Small intestine (tissue), 7 donors: ENCODE measurements at regions not wholly inside any gene's neighbourhood (a gene's known extent, or its start where the extent isn't known, plus 50 kb on each side); places are given as distances from the start of the nearest gene placed in this dataset.

Experiments
- DNase-seq, 2 donors: peaks; one replicate each; pipeline versions ENCODE4 v3.0.0 to v3.0.0-alpha.2; 2013
- FAIRE-seq: peaks from 2 replicates; lab custom pipeline; 2012; peaks lifted over from hg19 to GRCh38; lab: Jason Lieb, UNC
- H3K27ac ChIP-seq, 3 donors: one replicate each; pipeline ENCODE4 v1.5.1; 2013; ENCODE audit warnings: low read length in 2 of 3, mild to moderate bottlenecking in 2 of 3, control low read depth in 1 of 3, inconsistent platforms in 1 of 3, low read depth in 1 of 3, moderate library complexity in 1 of 3
- H3K27me3 ChIP-seq, 3 donors: one replicate each; pipeline ENCODE4 v1.6.1; 2013; ENCODE audit warnings: low read length in 3 of 3, inconsistent platforms in 1 of 3; ENCODE audit not compliant: control insufficient read depth in 3 of 3, insufficient read depth in 3 of 3
- H3K36me3 ChIP-seq, 3 donors: one replicate each; pipeline ENCODE4 v1.6.1; 2013; ENCODE audit warnings: low read length in 3 of 3, inconsistent platforms in 1 of 3, low read depth in 1 of 3, mild to moderate bottlenecking in 1 of 3, moderate library complexity in 1 of 3; ENCODE audit not compliant: control insufficient read depth in 3 of 3, insufficient read depth in 2 of 3
- H3K4me1 ChIP-seq, 3 donors: one replicate each; pipeline ENCODE4 v1.6.1; 2013; ENCODE audit warnings: low read length in 2 of 3, inconsistent platforms in 1 of 3, low read depth in 1 of 3, mild to moderate bottlenecking in 1 of 3, moderate library complexity in 1 of 3; ENCODE audit not compliant: control insufficient read depth in 3 of 3, insufficient read depth in 2 of 3
- H3K4me3 ChIP-seq, 3 donors: one replicate each; pipeline ENCODE4 v1.5.1; 2013; ENCODE audit warnings: low read length in 3 of 3, control low read depth in 1 of 3, inconsistent platforms in 1 of 3, low read depth in 1 of 3, mild to moderate bottlenecking in 1 of 3, moderate library complexity in 1 of 3
- H3K9me3 ChIP-seq, 2 donors: one replicate each; pipeline ENCODE4 v1.6.1; 2013; ENCODE audit warnings: low read depth in 1 of 2, low read length in 1 of 2; ENCODE audit not compliant: control insufficient read depth in 2 of 2, insufficient read depth in 1 of 2
- WGBS, 3 donors: extraction: QIAGEN DNeasy Blood & Tissue Kit; methylation state at CpG; one replicate each; pipeline ENCODE4 v1.1.7; 2013; 5-methylcytosine and 5-hydroxymethylcytosine counted together
- donor health status: healthy with polysubstance abuse.
- donor health status: control.
- donor health status: control.
- donor health status: Bipolar disorder and iron deficiency.
- donor health status: healthy.

GRCh38 chr13:53216773-53217172, 188.2 kb downstream of the OLFM4 start:
- FAIRE-seq (no peak), DNase-seq (no peak)
- Histone ChIP-seq H3K27me3 (no peaks in the 10 kb centered on the region), H3K4me3 (no peak overlapping the region), H3K27ac (no peak overlapping the region), H3K4me1 (no peaks in the 10 kb centered on the region), H3K9me3 (no peaks in the 10 kb centered on the region), H3K36me3 (no peaks in the 10 kb centered on the region)
- WGBS, 3 donors, result 11 to 51% (median 24%) methylated on average over 1 of the region's 1 CpG

- no peak for DNase-seq
- no peak overlapping the region for H3K27ac ChIP-seq
- no peaks in the 10 kb centered on the region for H3K27me3 ChIP-seq
- no peaks in the 10 kb centered on the region for H3K4me1 ChIP-seq
- no peak for FAIRE-seq
- H3K36me3 ChIP-seq, result no peaks in the 10 kb centered on the region
- H3K4me3 ChIP-seq, result no peak overlapping the region
- no peaks in the 10 kb centered on the region for H3K9me3 ChIP-seq
Observed at GRCh38 chr13:53217194-53217593, 188.6 kb downstream of the OLFM4 start.

DNA sequence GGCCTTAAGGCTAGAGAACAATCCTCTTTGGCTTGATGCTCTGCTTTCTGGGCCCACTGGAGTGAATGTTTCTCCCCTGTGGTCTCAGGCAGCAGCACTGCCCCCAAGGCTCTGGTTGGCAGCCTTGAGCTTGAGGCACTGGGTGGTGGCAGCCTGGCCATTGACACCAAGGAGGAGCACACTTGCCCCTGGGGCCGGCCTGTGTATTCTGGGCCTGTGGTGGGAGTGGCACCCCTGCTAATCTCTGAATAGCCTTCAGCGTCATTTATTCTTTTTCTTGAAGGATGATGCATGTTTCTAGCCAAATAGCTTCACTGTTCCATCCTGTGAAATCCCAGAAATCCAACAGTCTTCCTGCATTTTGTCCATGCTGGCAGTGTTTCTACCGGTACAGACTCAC, 191.4 kb downstream of the OLFM4 start:
- no peak overlapping the region for H3K4me3 ChIP-seq
- H3K4me1 ChIP-seq, result no peaks in the 10 kb centered on the region
- WGBS, 3 donors, result 75 to 83% (median 75%) methylated on average over 3 of the region's 3 CpGs
- no peaks in the 10 kb centered on the region for H3K36me3 ChIP-seq
- H3K27me3 ChIP-seq, result no peaks in the 10 kb centered on the region
- FAIRE-seq (no peak), DNase-seq (no peak)
- H3K9me3 ChIP-seq, result peaks cover 0 to 3% of the 10 kb centered on the region in 2 donors
- H3K27ac ChIP-seq, result no peak overlapping the region

DNA sequence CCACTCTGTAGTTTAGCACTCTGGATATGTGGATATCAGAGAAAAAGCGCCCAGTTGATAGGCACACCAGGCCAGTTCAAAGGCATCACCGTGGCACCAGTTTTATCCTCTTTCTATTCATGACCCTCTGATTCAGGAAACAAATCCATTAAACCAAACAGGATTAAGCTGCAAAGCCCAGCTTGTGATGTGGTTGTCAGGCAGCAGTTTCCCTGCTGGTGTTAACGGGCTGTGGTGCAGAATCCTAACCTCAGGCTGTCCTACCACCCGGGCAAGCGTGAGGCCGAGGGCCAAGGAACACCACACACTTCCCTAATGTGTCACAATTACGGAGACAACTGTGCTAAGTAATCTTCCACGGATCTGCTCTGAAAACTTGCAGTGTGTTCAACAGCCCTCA, 209.1 kb downstream of the OLFM4 start:
- no peak for DNase-seq
- 45 to 58% (median 52%) methylated on average over 8 of the region's 8 CpGs for WGBS, 3 donors
- Histone ChIP-seq H3K27ac (no peak overlapping the region), H3K4me3 (no peak overlapping the region), H3K36me3 (no peaks in the 10 kb centered on the region), H3K9me3 (no peaks in the 10 kb centered on the region), H3K27me3 (no peaks in the 10 kb centered on the region), H3K4me1 (no peaks in the 10 kb centered on the region)
- FAIRE-seq, result no peak

- no peak for FAIRE-seq
- DNase-seq, result no peak
- no peaks in the 10 kb centered on the region for H3K36me3 ChIP-seq
- 19 to 39% (median 22%) methylated on average over 10 of the region's 10 CpGs for WGBS, 3 donors
- no peaks in the 10 kb centered on the region for H3K4me1 ChIP-seq
- no peaks in the 10 kb centered on the region for H3K9me3 ChIP-seq
- H3K4me3 ChIP-seq, result no peak overlapping the region
- H3K27me3 ChIP-seq, result no peaks in the 10 kb centered on the region
- H3K27ac ChIP-seq, result no peak overlapping the region
Observed at GRCh38 chr13:53238261-53238660, 209.6 kb downstream of the OLFM4 start.

- H3K27ac ChIP-seq, result no peak overlapping the region
- no peak overlapping the region for H3K4me3 ChIP-seq
- H3K9me3 ChIP-seq, result no peaks in the 10 kb centered on the region
- H3K4me1 ChIP-seq, result no peaks in the 10 kb centered on the region
- no peaks in the 10 kb centered on the region for H3K36me3 ChIP-seq
- DNase-seq, result no peak
- 61 to 78% (median 75%) methylated on average over 14 of the region's 14 CpGs for WGBS, 3 donors
- no peak for FAIRE-seq
- H3K27me3 ChIP-seq, result no peaks in the 10 kb centered on the region
Observed at GRCh38 chr13:53240401-53241025, 211.9 kb downstream of the OLFM4 start.

DNA sequence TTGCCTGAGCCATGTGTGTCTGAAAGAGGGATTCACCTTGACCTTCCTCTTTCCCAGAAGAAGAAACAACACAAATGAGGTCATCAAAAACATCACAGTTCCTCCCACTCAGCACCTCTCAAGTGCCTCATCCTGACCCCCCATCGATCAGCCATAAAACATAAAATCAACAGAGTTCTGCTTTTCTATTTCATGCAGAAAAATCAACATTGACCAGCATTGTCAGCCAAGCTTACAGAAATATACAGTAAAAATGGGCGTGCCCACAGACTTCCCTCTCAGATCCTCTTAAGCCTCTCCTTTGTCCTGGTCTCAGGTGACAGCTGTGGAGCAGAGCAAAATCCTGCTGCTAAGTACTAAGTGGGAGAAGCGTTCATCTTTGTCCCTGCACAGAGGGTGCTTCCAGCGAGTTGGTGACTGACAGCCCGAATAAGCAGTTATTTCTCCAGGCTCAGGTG, 213.3 kb downstream of the OLFM4 start:
- Histone ChIP-seq H3K27ac (no peak overlapping the region), H3K4me3 (no peak overlapping the region), H3K27me3 (no peaks in the 10 kb centered on the region), H3K9me3 (no peaks in the 10 kb centered on the region), H3K36me3 (no peaks in the 10 kb centered on the region), H3K4me1 (no peaks in the 10 kb centered on the region)
- 58 to 72% (median 63%) methylated on average over 5 of the region's 5 CpGs for WGBS, 3 donors
- FAIRE-seq (no peak), DNase-seq (no peak)

DNA sequence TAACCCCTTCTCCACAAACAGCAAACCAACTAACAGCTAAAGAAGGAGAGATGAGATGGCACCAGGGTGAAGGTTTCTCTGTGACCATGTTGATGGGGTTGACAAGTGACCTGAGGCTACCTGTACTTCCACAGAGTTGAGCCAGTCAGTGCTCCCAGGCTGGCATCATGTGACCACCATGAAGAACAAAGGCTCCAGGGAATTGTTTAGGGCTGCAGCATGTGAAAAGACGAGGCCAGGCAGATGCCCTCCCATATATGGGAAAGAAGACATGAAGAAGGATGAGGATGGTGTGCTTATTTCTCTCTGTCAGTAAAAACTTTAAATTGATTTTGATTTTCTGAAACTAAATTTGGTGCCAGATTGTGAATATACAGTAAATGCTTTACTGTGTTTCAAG, 220.6 kb downstream of the OLFM4 start:
- DNase-seq, result no peak
- FAIRE-seq, result no peak
- no peaks in the 10 kb centered on the region for H3K9me3 ChIP-seq
- no peak overlapping the region for H3K4me3 ChIP-seq
- WGBS, 3 donors, result 42 to 60% (median 44%) methylated on average over 1 of the region's 1 CpG
- no peak overlapping the region for H3K27ac ChIP-seq
- no peaks in the 10 kb centered on the region for H3K36me3 ChIP-seq
- H3K27me3 ChIP-seq, result no peaks in the 10 kb centered on the region
- H3K4me1 ChIP-seq, result no peaks in the 10 kb centered on the region

DNA sequence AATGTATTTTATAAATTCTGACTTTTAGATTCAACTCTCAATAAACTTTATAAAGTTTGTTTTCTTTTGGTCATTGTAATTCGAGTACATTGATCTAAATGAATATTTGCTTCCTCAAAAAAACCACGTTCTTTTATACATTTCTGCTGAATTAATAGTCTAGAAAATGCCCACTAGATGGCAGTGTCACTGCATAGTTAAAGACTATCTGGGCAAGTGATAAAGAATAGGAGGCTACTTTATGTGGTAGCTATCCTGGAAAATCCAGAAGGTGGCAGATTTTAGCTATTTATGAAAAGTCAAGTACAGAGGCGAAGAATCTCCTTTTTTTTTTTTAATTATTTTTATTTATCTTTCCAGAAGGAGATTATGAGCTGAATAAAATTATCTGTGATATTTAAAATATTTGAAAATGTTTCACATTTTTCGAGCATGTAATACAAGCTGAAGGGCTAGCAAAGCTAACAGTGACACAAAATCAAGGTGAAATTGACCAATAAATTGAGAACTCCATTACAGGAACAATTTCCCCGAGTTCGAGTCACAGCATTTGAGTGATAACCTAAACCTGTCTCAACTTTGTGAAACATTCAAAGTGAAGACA, 221.8 kb downstream of the OLFM4 start:
- 23 to 26% (median 24%) methylated on average over 6 of the region's 6 CpGs for WGBS, 3 donors
- peak; percentile 90 for FAIRE-seq
- Histone ChIP-seq H3K27me3 (no peaks in the 10 kb centered on the region), H3K9me3 (no peaks in the 10 kb centered on the region), H3K4me3 (no peak overlapping the region), H3K27ac (no peak overlapping the region), H3K36me3 (no peaks in the 10 kb centered on the region), H3K4me1 (no peaks in the 10 kb centered on the region)
- peak; percentile 63 to 71 for DNase-seq
